ENCODE measurements at regions not wholly inside any gene's neighbourhood (a gene's known extent, or its start where the extent isn't known, plus 50 kb on each side); places are given as distances from the start of the nearest gene placed in this dataset.

GRCh38 chr10:71064413-71065118 lies 147.8 kb upstream of the UNC5B start:
- DNase-seq (ENCODE audit: insufficient read length, low spot score) = no peak
- no peak for FAIRE-seq

GRCh38 chr10:71065659-71066058 lies 146.7 kb upstream of the UNC5B start:
- no peak for FAIRE-seq
- DNase-seq (ENCODE audit: insufficient read length, low spot score) = no peak

- FAIRE-seq (no peak), DNase-seq (ENCODE audit: insufficient read length, low spot score) (no peak)
Observed at GRCh38 chr10:71066600-71066999, 145.8 kb upstream of the UNC5B start.

GRCh38 chr10:71067098-71067740 lies 145.2 kb upstream of the UNC5B start:
- FAIRE-seq = no peak
- no peak for DNase-seq (ENCODE audit: insufficient read length, low spot score)

- DNase-seq (ENCODE audit: insufficient read length, low spot score) = no peak
- no peak for FAIRE-seq
Observed at GRCh38 chr10:71068861-71069271, 143.5 kb upstream of the UNC5B start.

GRCh38 chr10:71069909-71070666 lies 142.3 kb upstream of the UNC5B start:
- no peak for DNase-seq (ENCODE audit: insufficient read length, low spot score)
- FAIRE-seq = no peak

GRCh38 chr10:71070741-71071140 lies 141.6 kb upstream of the UNC5B start:
- FAIRE-seq (no peak), DNase-seq (ENCODE audit: insufficient read length, low spot score) (no peak)

GRCh38 chr10:71072131-71072822 lies 140.1 kb upstream of the UNC5B start:
- DNase-seq (ENCODE audit: insufficient read length, low spot score) (no peak), FAIRE-seq (no peak)

- DNase-seq (ENCODE audit: insufficient read length, low spot score) (no peak), FAIRE-seq (no peak)
Observed at GRCh38 chr10:71072823-71073210, 139.6 kb upstream of the UNC5B start.

GRCh38 chr10:71073451-71074175 lies 138.8 kb upstream of the UNC5B start:
- DNase-seq (ENCODE audit: insufficient read length, low spot score) (no peak), FAIRE-seq (no peak)

- FAIRE-seq (no peak), DNase-seq (ENCODE audit: insufficient read length, low spot score) (no peak)
Observed at GRCh38 chr10:71074176-71074755, 138.1 kb upstream of the UNC5B start.

GRCh38 chr10:71075086-71075758 lies 137.1 kb upstream of the UNC5B start:
- no peak for DNase-seq (ENCODE audit: insufficient read length, low spot score)
- no peak for FAIRE-seq

- no peak for DNase-seq (ENCODE audit: insufficient read length, low spot score)
- FAIRE-seq = no peak
Observed at GRCh38 chr10:71075759-71076472, 136.5 kb upstream of the UNC5B start.

- DNase-seq (ENCODE audit: insufficient read length, low spot score) (no peak), FAIRE-seq (no peak)
Observed at GRCh38 chr10:71076473-71077142, 135.8 kb upstream of the UNC5B start.

GRCh38 chr10:71077143-71077581 lies 135.2 kb upstream of the UNC5B start:
- DNase-seq (ENCODE audit: insufficient read length, low spot score) = no peak

GRCh38 chr10:71077796-71078453 lies 134.4 kb upstream of the UNC5B start:
- DNase-seq (ENCODE audit: insufficient read length, low spot score) (no peak), FAIRE-seq (no peak)

More at GRCh38 chr10:71077143-71077581, 135.2 kb upstream of the UNC5B start:
- FAIRE-seq = no peak

- FAIRE-seq = no peak
- DNase-seq (ENCODE audit: insufficient read length, low spot score) = no peak
Observed at GRCh38 chr10:71078454-71079145, 133.8 kb upstream of the UNC5B start.
